ENCODE measurements at regions not wholly inside any gene's neighbourhood (a gene's known extent, or its start where the extent isn't known, plus 50 kb on each side); places are given as distances from the start of the nearest gene placed in this dataset.
A peak's percentile ranks its signal among the peaks of the same experiment; 100 is the strongest.

- no peak for DNase-seq (ENCODE audit: low spot score)
These were observed 441.7 kb upstream of the CPEB2 start for GRCh38 chr4:14560577-14560976.

GRCh38 chr4:14562901-14563300 is 439.4 kb upstream of the CPEB2 start:
- no peak for DNase-seq (ENCODE audit: low spot score)

GRCh38 chr4:14564281-14564680 is 438.0 kb upstream of the CPEB2 start:
- DNase-seq (ENCODE audit: low spot score) = no peak

- DNase-seq (ENCODE audit: low spot score) = peak; percentile 64
These were observed 435.8 kb upstream of the CPEB2 start for GRCh38 chr4:14566518-14566917.

DNA sequence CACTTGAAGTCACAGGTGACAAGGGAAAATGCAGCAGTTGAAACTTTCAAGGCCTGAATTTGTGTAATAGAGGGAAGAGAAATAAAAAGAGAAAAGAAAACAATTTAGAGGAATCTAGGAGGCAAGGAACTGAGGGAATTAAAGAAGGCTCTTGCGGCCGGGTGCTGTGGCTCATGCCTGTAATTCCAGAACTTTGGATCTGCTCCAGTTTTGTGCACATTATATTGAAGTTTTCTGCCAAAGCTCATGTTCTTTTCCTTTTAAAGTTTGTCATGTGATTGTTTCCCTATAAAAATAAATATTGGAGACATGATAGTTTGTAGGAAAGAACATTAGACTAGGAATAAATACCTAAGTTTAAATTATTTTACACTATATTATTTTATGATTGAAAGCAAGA is 433.9 kb upstream of the CPEB2 start:
- DNase-seq (ENCODE audit: low spot score) = no peak

- no peak for DNase-seq (ENCODE audit: low spot score)
These were observed 427.0 kb upstream of the CPEB2 start for GRCh38 chr4:14575289-14575688.

GRCh38 chr4:14575919-14576318 is 426.4 kb upstream of the CPEB2 start:
- no peak for DNase-seq (ENCODE audit: low spot score)

DNA sequence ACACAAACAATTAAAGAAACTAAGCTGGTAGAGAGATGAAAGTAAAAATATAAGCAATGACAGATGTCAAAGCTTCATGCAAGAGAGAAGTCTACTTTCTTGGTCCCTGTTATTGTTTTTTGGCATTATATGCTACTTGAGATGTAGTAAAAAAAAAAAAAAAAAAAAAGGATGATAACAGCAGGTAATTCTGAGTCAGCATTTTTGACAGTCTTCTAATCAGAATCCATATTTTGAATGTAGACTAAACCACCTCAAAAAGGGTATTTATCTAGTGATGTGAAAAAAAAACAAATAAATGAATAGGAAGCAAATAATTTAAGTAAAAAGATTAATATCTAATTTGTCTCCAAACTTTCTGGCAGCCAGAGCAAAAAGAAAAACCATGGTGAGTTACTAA is 422.2 kb upstream of the CPEB2 start:
- no peak for DNase-seq (ENCODE audit: low spot score)

DNA sequence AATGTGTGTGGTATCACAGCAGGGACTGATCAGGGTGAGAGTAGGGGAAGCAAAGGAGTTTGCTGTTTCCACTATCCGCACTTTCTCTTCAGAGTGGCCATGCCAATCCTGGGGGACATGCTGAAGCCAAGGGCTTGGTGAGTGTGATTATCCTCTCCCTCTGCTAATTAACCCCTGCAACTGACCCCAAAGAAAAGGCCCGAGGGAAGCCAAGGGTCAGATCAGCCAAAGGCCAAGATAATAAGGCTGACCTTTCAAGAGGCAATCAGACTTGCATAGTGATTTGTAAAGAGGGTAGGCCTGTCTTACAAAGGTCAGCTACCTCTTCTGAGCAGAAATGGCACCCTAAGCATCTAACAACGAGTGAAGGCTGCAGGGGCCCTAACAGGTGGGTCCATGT is 420.5 kb upstream of the CPEB2 start:
- DNase-seq (ENCODE audit: low spot score) = no peak

DNA sequence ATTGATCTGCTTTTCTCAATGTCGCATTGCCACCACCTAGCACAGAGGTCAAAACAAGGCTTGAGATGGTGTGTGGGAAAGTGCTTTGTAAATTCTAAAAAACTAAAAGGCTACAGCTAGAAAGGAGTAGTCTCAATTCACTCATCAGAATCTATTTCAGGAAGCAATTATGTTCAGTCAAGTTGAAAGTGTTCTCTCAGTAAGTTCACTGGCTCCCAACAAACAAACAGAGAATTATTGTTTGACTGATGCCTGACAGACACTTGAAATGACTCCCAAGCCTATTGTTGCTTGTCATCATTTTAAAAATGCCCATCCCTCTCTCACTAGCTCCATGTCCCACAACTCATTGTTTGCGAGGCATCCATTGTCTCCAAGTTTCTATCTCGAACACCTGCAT is 419.6 kb upstream of the CPEB2 start:
- no peak for DNase-seq (ENCODE audit: low spot score)

DNA sequence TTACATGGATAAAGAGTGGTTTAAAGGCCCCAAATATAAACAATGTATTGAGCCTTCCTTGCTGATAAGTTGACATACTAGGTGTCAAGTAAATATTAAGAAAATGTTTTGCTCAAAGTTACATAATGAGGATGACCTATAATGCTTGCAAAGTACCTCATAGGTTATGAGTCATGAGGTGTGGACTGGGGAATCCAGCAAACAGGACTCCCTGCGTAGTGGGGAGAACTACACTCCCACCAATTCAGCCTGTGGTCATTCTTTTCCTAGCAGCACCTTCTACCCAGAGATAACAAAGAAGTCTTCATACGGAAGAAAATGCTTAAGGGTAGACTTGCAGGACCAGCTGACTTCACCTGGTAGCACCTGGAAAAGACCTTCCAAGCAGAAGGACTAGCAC is 418.9 kb upstream of the CPEB2 start:
- DNase-seq (ENCODE audit: low spot score) = no peak

DNA sequence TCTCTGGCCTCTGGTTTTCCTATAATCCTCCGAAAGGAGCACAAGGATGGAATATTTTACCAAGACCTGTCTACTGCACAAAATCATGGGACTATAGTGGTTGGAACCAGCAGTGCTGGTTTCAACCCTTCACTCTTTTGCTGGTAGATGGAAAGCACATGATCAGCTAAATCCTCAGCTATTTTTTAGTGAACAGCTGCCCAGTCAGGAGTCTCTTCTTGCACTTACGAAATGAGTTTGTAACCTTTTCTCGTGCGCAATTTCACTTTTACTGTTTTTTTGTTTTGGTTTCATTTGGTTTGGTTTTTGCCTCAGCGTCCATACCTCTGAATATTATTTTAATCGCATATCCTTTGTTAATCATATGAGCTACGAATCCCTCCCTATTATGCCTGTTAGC is 418.5 kb upstream of the CPEB2 start:
- no peak for DNase-seq (ENCODE audit: low spot score)

GRCh38 chr4:14592950-14593349 is 409.3 kb upstream of the CPEB2 start:
- DNase-seq (ENCODE audit: low spot score) = no peak

GRCh38 chr4:14596028-14596427 is 406.3 kb upstream of the CPEB2 start:
- DNase-seq (ENCODE audit: low spot score) = no peak

GRCh38 chr4:14596437-14596836 is 405.8 kb upstream of the CPEB2 start:
- no peak for DNase-seq (ENCODE audit: low spot score)

DNA sequence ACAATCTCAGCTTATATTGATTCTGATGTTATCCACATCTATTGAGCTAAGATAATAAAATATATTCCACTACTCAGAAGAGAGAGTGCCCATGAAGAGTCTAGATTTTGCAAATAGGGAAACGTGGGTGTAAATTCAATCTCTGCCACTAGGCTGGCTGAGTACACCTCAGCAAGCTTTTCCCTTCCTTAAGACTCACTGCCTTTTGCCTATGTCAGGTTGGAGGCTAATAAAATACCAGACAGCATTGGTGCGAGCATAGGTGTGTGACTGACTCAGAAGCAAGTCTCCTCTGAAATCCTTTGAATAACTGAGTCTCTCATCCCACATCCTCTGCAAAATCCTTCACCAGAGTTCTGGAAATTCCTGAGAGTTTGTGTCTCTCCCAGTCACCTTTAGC is 405.4 kb upstream of the CPEB2 start:
- DNase-seq (ENCODE audit: low spot score) = peak; percentile 77

- DNase-seq (ENCODE audit: low spot score) = no peak
These were observed 400.1 kb upstream of the CPEB2 start for GRCh38 chr4:14602206-14602605.

DNA sequence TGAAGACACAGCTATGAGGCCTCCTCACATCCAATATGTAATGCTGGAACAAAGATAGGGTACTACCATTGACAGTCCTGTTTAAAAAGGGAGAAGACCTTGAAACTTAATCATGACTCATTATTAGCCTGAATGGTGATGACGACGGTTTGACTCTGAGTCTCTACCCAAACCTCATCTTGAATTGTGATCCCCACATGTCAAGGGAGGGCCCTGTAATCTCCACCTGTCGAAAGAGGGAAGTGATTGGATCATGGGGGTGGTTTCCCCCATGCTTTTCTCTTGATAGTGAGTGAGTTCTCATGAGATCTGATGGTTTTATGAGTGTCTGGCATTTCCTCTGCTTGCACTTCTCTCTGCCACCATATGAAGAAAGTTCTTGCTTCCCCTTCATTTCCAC is 395.3 kb upstream of the CPEB2 start:
- DNase-seq (ENCODE audit: low spot score) = no peak

DNA sequence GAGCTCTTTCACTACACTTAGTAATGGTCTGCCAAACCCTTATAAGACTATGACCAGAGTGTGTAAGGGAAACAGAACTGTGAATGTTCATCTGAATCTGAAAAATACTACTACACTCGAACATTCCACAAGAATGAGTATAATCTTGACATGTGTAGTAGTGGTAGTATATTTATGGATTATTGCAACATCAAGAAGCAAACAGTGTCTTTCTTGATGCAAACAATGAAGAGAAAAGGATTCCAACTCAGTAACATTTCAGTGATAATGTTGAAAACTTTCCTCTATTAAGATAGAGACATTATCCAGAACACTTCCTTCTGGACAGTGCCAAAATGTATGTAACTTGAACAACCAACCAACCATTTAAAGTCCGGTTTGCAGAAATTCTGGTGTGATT is 394.7 kb upstream of the CPEB2 start:
- DNase-seq (ENCODE audit: low spot score) = no peak

GRCh38 chr4:14608630-14609029 is 393.7 kb upstream of the CPEB2 start:
- DNase-seq (ENCODE audit: low spot score) = no peak

GRCh38 chr4:14614840-14615239 is 387.4 kb upstream of the CPEB2 start:
- no peak for DNase-seq (ENCODE audit: low spot score)

DNA sequence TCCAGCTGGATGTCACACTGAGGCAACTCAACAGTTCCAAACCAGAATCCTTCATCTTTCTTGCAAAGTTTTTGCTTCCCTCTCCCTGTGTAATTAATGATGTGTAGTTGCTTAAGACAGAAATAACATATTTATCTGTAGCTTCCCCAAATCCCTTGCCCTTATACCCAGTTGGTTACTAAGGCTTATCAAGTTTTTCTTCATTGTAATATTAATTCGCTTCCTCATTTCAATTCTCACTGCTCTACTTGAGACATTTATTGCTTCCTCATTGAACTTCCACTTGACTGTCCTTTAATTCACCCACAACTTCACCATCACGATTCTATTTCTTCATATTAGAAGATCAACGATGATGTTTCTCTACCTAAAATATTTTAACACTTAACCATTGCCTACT is 386.6 kb upstream of the CPEB2 start:
- no peak for DNase-seq (ENCODE audit: low spot score)

DNA sequence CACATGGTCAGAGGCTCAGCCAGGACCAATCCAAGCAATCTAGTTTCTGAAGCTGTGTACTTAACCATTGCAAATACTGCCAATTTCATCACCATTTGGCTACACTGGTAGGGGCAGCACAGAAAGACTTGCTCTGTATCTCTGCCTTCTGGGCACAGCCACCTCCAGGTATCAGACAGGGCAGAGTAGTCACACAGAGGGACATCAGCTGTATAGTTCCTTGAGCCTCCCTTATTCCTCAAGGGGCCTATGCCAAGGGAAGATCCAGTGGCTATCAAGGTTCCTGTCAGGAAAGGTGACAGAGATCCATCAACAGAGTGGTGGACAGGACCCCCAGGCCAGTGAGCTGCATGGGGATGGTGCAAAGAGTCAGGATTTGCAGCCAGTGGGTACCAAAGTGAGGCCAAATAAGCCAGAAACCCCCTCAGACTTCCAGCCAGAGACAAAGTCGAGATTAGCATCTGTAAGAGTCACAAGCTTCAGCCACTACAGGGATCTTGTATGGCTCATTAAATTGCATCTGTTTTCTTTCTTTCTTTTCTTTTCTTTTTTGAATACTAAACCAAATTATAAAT is 381.6 kb upstream of the CPEB2 start:
- no peak for DNase-seq (ENCODE audit: low spot score)

DNA sequence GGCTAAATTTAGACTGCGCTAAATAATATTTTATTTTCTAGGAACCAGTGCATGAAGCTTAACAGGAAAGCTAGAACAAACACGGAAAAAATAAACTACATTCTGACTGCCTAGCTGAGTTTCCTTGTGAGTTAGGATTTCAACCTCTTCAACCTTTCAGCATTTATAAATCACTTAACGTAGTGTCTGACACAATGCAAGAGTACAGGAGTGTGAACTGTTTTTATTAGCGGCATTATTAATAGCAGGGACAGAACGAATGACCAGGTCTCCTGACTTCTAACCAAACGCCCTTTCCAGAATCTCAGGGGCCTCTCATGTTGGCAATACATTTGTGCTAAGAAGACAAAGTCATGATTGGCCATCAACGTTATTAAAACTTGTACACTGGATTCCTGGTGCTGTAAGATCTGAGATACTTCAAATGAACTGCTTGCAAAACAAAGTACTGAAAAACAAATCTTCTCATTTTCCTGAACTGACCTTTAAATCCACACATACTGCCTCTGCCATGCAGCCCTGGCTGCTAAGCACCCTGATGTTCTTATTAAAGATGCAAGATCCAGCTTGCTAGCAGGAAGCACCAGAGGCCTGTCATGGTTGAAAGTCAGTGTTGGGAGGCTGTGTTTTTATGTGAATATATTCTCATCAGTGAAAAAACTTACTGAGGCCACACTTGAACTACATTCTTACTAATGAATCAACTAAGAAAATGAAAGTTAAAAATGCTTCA is 380.4 kb upstream of the CPEB2 start:
- no peak for DNase-seq (ENCODE audit: low spot score)
